ENCODE measurements at regions not wholly inside any gene's neighbourhood (a gene's known extent, or its start where the extent isn't known, plus 50 kb on each side); places are given as distances from the start of the nearest gene placed in this dataset.

DNA sequence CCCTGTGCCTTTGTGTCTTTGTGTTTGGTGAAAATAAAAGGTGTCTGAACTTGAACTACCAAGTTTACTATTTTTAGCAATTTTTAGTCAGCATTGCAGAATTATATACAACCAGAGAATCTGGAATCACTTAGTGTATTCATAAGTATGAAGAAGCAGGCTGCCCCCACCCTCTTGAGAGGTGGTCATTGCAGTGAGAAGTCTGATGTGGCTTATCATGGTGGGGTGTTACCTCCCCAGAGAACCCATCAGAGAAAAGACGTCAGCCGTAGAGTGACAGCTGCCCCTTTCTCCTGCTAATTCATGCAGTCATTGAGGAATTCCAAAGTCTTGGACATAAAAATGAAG is 66.0 kb downstream of the BOLA3 start:
- Histone ChIP-seq H3K9ac (ENCODE audit: low read depth in 1 of 2, low read length in 2 of 2) (no peak overlapping the region), H3K36me3 (ENCODE audit: control insufficient read depth in 4 of 4, insufficient read depth in 3 of 4, low read depth in 1 of 4, low read length in 3 of 4) (peaks cover 0 to 30% (median 8%) of the 10 kb centered on the region in 4 donors), H3K27me3 (ENCODE audit: control insufficient read depth in 4 of 4, insufficient read depth in 4 of 4, low read length in 3 of 4) (no peaks in the 10 kb centered on the region), H3K9me3 (ENCODE audit: control insufficient read depth in 4 of 4, low read length in 3 of 4) (no peaks in the 10 kb centered on the region), H3K4me1 (ENCODE audit: control insufficient read depth in 4 of 4, insufficient read depth in 4 of 4, low read length in 3 of 4) (no peaks in the 10 kb centered on the region), H3K4me3 (ENCODE audit: low read depth in 1 of 3, low read length in 3 of 3) (no peak overlapping the region), H3K27ac (ENCODE audit: low read depth in 1 of 2, low read length in 2 of 2) (no peak overlapping the region)
- TF ChIP-seq EGR1 (IDR thresholded peaks at IDR 0.05; ENCODE audit: low read depth in 2 of 2) = no peak
- TF ChIP-seq HNF4A (conservative IDR thresholded peaks at IDR 0.05) = no peak
- TF ChIP-seq, protein P1, sequence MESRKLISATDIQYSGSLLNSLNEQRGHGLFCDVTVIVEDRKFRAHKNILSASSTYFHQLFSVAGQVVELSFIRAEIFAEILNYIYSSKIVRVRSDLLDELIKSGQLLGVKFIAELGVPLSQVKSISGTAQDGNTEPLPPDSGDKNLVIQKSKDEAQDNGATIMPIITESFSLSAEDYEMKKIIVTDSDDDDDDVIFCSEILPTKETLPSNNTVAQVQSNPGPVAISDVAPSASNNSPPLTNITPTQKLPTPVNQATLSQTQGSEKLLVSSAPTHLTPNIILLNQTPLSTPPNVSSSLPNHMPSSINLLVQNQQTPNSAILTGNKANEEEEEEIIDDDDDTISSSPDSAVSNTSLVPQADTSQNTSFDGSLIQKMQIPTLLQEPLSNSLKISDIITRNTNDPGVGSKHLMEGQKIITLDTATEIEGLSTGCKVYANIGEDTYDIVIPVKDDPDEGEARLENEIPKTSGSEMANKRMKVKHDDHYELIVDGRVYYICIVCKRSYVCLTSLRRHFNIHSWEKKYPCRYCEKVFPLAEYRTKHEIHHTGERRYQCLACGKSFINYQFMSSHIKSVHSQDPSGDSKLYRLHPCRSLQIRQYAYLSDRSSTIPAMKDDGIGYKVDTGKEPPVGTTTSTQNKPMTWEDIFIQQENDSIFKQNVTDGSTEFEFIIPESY (IDR thresholded peaks at IDR 0.05) = no peak
- no peak for TF ChIP-seq NR2F2 (IDR thresholded peaks at IDR 0.05)
- TF ChIP-seq, protein P2, sequence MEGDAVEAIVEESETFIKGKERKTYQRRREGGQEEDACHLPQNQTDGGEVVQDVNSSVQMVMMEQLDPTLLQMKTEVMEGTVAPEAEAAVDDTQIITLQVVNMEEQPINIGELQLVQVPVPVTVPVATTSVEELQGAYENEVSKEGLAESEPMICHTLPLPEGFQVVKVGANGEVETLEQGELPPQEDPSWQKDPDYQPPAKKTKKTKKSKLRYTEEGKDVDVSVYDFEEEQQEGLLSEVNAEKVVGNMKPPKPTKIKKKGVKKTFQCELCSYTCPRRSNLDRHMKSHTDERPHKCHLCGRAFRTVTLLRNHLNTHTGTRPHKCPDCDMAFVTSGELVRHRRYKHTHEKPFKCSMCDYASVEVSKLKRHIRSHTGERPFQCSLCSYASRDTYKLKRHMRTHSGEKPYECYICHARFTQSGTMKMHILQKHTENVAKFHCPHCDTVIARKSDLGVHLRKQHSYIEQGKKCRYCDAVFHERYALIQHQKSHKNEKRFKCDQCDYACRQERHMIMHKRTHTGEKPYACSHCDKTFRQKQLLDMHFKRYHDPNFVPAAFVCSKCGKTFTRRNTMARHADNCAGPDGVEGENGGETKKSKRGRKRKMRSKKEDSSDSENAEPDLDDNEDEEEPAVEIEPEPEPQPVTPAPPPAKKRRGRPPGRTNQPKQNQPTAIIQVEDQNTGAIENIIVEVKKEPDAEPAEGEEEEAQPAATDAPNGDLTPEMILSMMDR (IDR thresholded peaks at IDR 0.05; ENCODE audit: low read depth, low read length, missing input control) = no peak
- no peak for DNase-seq (ENCODE audit: low spot score)
- 97% methylated on average over 2 of the region's 2 CpGs for WGBS

DNA sequence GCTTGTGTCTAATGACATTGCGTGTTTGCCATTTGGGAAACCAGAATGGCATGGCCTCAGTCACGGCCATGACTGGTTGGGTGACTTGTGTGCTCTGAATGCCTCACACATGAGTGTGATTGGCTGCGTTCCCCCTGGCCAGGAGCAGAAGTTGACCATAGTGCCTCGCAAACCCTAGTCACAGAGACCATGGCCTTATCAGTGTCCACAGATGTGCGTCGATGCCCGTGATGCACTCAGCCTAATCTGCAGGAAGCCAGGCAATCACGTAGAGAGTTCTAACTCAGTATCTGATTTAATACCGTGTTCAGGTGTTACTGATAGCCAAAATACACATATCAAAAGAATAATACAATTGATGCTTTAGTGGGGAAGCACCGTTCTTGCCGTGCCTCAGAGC is 64.0 kb downstream of the BOLA3 start:
- WGBS = 93% methylated on average over 11 of the region's 11 CpGs
- Histone ChIP-seq H3K27ac (ENCODE audit: low read depth in 1 of 2, low read length in 2 of 2) (no peak overlapping the region), H3K9ac (ENCODE audit: low read depth in 1 of 2, low read length in 2 of 2) (no peak overlapping the region), H3K4me1 (ENCODE audit: control insufficient read depth in 4 of 4, insufficient read depth in 4 of 4, low read length in 3 of 4) (no peaks in the 10 kb centered on the region), H3K36me3 (ENCODE audit: control insufficient read depth in 4 of 4, insufficient read depth in 3 of 4, low read depth in 1 of 4, low read length in 3 of 4) (peaks cover 4 to 40% (median 14%) of the 10 kb centered on the region in 4 donors), H3K9me3 (ENCODE audit: control insufficient read depth in 4 of 4, low read length in 3 of 4) (no peaks in the 10 kb centered on the region), H3K4me3 (ENCODE audit: low read depth in 1 of 3, low read length in 3 of 3) (no peak overlapping the region), H3K27me3 (ENCODE audit: control insufficient read depth in 4 of 4, insufficient read depth in 4 of 4, low read length in 3 of 4) (no peaks in the 10 kb centered on the region)
- TF ChIP-seq RAD21 (IDR thresholded peaks at IDR 0.05) = no peak
- no peak for TF ChIP-seq EGR1 (IDR thresholded peaks at IDR 0.05; ENCODE audit: low read depth in 2 of 2)
- no peak for TF ChIP-seq FOXA2 (IDR thresholded peaks at IDR 0.05)
- TF ChIP-seq, protein P3, sequence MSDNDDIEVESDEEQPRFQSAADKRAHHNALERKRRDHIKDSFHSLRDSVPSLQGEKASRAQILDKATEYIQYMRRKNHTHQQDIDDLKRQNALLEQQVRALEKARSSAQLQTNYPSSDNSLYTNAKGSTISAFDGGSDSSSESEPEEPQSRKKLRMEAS (IDR thresholded peaks at IDR 0.05) = no peak
- no peak for DNase-seq (ENCODE audit: low spot score)

All from liver (tissue), 8 donors.